Activated T-helper 1 cell treated with anti-CD3 and anti-CD28 coated beads, Interleukin-12 subunit alpha, Interleukin-12 subunit beta, Interleukin-2, Interleukin-4 antibody, amounts not matched to agents 30 ng/mL and 10 ng/mL and 1 ng/mL, durations not matched to agents 14 hours and 24 hours and 36 hours (primary cell): ENCODE measurements at regions not wholly inside any gene's neighbourhood (a gene's known extent, or its start where the extent isn't known, plus 50 kb on each side); places are given as distances from the start of the nearest gene placed in this dataset.
"Not testable (repeated sequence)": the region's sequence is repeated elsewhere in the genome, so short reads cannot be mapped to it uniquely, and the experiment has no call there.

Experiments
- DNase-seq: peaks from one replicate; pipeline ENCODE4 v3.0.0; 2021; ENCODE audit warnings: low spot score
- H3K27ac Mint-ChIP-seq: one replicate; pipeline ENCODE4 v1.8.0; 2021; ENCODE audit warnings: mild to moderate bottlenecking, mixed read lengths
- H3K27me3 Mint-ChIP-seq: one replicate; pipeline ENCODE4 v1.8.0; 2022; ENCODE audit warnings: mild to moderate bottlenecking, moderate library complexity, mixed read lengths; ENCODE audit not compliant: insufficient read depth
- H3K36me3 Mint-ChIP-seq: one replicate; pipeline ENCODE4 v1.8.0; 2021; ENCODE audit warnings: low read depth, mixed read lengths
- H3K4me1 Mint-ChIP-seq: one replicate; pipeline ENCODE4 v1.8.0; 2021; ENCODE audit warnings: low read depth, mixed read lengths
- H3K4me3 Mint-ChIP-seq: one replicate; pipeline ENCODE4 v1.8.0; 2021; ENCODE audit warnings: mild to moderate bottlenecking, moderate library complexity, mixed read lengths
- H3K9me3 Mint-ChIP-seq: one replicate; pipeline ENCODE4 v1.8.0; 2021; ENCODE audit warnings: mixed read lengths
- intact Hi-C: fragments of 100-400 bp; cut with micrococcal nuclease; formaldehyde crosslinking; loops from one replicate; pipeline ENCODE4 v1.15.1; 2024

DNA sequence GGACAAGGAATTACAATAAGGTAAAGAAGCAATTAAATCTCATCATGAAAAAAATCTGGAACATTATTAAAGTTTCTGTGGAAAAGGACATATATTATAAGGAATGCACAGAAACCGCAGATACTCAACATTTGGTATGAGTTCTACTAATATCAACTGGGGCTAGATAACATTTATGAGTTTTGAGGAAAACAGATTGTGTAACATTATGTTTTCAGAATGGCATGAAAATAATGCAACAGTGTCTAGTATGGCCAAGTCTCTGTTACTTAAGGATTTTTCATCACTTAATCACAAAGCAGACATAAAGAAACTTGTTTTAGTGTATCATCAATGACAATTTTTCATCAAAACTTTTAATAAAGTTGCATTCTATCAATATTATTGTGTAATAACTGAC lies 785.0 kb downstream of the GLUD2 start:
- intact Hi-C loops: no loop called here
- no peaks in the 10 kb centered on the region for H3K36me3 Mint-ChIP-seq
- no peak for DNase-seq
- no peaks in the 10 kb centered on the region for H3K27me3 Mint-ChIP-seq
- H3K4me3 Mint-ChIP-seq: no peak overlapping the region
- H3K4me1 Mint-ChIP-seq: no peaks in the 10 kb centered on the region
- no peaks in the 10 kb centered on the region for H3K9me3 Mint-ChIP-seq
- H3K27ac Mint-ChIP-seq: no peak overlapping the region

DNA sequence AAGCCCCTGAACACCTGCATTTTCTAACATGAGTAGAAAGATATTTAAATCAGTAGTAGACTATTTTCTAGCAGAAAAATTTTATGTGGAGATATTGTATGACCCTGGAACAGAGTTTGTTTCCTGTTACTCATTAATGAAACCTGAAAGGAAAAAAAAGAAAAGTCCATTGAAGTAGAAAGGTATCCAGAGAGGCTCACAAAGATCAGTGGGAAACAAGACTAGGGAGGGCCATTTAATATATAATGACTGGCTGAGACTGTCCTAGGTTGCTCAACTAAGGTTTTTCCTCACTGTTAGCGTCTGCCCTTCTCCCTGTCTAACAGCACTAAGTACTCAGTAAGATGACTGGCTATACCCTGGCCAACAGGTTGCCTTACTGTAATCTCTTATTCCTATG lies 788.6 kb downstream of the GLUD2 start:
- Mint-ChIP-seq H3K4me3 (no peak overlapping the region), H3K36me3 (no peaks in the 10 kb centered on the region), H3K27ac (no peak overlapping the region), H3K27me3 (no peaks in the 10 kb centered on the region), H3K9me3 (no peaks in the 10 kb centered on the region), H3K4me1 (no peaks in the 10 kb centered on the region)
- DNase-seq: no peak
- intact Hi-C loops: no loop called here

DNA sequence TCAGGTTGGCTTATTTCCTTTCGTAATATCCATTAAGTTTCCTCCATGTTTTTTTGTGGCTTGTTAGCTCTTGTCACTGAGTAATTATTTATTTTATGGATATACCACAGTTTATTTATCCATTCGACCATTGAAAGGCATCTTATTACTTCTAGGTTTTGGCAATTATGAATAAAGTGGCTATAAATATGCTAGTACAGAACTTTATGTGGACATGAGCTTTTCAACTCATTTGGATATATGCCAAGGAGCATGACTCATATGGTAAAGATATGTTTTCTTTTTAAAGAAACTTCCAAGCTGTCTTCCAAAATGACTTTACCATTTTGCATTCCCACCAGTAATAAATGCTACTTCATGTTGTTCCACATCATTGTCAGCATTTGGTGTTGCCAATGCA lies 803.6 kb downstream of the GLUD2 start:
- no peaks in the 10 kb centered on the region for H3K9me3 Mint-ChIP-seq
- no peak overlapping the region for H3K27ac Mint-ChIP-seq
- no peaks in the 10 kb centered on the region for H3K27me3 Mint-ChIP-seq
- no peaks in the 10 kb centered on the region for H3K4me1 Mint-ChIP-seq
- DNase-seq: no peak
- no peak overlapping the region for H3K4me3 Mint-ChIP-seq
- intact Hi-C loops: no loop called here
- H3K36me3 Mint-ChIP-seq: no peaks in the 10 kb centered on the region

DNA sequence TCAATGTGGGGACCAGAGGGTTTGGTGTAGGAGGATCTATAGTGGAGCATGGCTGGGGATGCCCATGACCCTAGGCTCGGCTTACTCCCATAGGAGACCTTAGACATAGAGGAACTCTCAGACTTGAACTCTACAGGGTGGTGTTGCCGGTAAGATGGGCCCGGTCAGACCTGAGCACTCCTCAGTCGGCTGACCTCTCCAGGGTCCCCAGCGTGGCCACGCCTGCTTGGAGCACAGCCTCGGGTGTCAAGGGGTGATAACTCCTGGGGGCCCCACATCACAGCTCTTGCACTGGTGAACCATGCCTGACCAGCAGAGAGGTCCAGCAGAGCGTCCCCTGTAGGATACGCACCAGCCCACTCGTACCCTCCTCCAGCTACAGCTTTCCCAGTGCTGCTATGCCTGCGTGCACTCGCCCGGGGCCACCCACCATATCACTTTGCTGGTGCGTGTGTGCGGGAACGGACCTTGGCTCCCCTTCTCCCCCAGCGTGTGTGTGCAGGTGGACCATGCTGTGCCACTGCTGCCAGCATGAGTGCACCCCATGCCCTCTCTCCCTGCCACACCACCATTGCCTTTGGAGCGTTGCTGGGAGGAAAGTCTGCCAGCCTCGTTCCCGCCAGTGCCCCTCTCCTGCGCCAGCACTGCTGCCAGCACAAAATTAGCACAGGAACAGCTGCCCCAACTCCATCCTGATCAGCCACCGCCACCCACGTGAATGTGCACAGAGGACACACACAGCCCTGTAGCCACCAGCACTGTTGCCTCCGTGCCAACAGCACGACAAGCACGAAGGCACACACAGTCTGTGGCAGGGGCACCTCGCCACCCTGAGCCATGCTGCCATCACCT lies 806.6 kb downstream of the GLUD2 start:
- no peaks in the 10 kb centered on the region for H3K9me3 Mint-ChIP-seq
- H3K4me1 Mint-ChIP-seq: no peaks in the 10 kb centered on the region
- no peaks in the 10 kb centered on the region for H3K27me3 Mint-ChIP-seq
- H3K4me3 Mint-ChIP-seq: no peak overlapping the region
- H3K27ac Mint-ChIP-seq: no peak overlapping the region
- intact Hi-C loops: no loop called here
- no peaks in the 10 kb centered on the region for H3K36me3 Mint-ChIP-seq
- no peak for DNase-seq

DNA sequence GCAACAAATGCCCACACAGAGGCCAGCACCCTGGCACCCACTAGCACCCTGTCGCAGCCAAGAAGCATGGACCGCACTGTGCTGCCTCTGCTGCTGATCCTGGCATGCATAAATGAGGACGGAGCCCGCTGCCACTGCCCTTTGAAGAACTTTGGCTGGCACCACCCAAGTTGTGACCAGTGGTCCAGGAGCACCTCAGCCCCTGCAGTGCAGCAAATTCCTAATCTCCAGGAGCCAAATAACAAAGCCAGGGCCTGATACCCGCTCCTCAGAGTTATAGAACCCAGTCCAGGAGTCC lies 807.2 kb downstream of the GLUD2 start:
- no peak overlapping the region for H3K27ac Mint-ChIP-seq
- no peaks in the 10 kb centered on the region for H3K27me3 Mint-ChIP-seq
- intact Hi-C loops: no loop called here
- H3K9me3 Mint-ChIP-seq: no peaks in the 10 kb centered on the region
- H3K4me1 Mint-ChIP-seq: no peaks in the 10 kb centered on the region
- no peaks in the 10 kb centered on the region for H3K36me3 Mint-ChIP-seq
- no peak for DNase-seq
- H3K4me3 Mint-ChIP-seq: no peak overlapping the region

DNA sequence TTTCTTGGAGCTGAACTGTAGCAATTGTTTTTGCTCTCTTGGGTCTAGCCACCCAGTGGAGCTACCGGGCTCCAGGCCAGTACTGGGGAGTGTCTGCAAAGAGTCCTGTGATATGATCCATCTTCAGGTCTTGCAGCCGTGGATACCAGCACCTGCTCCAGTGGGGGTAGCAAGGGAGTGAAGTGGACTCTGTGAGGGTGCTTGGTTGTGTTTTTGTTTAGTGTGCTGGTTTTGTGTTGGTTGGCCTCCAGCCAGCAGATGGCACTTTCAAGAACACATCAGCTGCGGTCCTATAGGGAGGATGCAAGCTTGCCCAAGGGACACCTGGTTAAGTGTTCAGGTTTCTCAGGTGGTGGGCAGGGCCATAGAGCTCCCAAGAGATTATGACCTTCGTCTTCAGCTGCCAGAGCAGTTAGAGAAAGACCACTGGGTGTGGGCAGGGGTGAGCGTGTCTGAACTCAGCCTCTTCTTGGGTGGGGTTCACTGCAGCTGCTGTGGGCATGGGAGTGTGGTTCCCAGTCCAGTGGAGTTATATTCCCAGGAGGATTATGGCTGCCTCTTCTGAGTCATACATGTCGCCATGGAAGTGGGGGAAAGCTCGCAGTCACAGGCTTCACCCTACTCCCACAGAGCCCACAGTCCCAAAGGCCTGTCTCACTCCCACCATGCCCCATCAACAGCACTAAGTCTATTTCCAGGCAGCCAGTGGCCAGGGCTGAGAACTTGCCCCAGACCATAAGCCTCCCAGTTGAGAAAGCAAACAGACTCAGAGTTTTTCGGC lies 811.6 kb downstream of the GLUD2 start:
- no peaks in the 10 kb centered on the region for H3K36me3 Mint-ChIP-seq
- intact Hi-C loops: no loop called here
- H3K27ac Mint-ChIP-seq: no peak overlapping the region
- no peaks in the 10 kb centered on the region for H3K27me3 Mint-ChIP-seq
- no peaks in the 10 kb centered on the region for H3K9me3 Mint-ChIP-seq
- H3K4me3 Mint-ChIP-seq: no peak overlapping the region
- DNase-seq: no peak
- no peaks in the 10 kb centered on the region for H3K4me1 Mint-ChIP-seq

DNA sequence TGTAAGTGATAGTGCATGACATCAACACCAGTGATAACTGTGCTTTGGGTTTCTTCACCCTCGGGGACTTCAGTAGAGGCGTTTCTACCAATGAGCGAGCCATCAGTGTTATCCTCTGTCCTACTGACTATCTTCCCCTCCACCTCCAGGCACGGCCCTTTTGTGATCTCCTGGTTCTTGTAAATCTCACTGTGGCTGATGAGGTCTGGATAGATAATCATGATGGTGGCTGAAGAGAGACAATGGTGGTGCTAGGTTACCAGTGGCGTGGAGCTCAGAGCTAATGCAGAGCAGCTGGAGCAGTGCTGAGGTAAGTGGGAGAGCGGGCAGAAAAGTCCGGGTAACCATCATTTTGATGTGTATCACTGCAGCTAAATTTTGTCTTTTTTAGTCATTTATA lies 816.6 kb downstream of the GLUD2 start:
- H3K4me1 Mint-ChIP-seq: no peaks in the 10 kb centered on the region
- H3K4me3 Mint-ChIP-seq: no peak overlapping the region
- H3K9me3 Mint-ChIP-seq: no peaks in the 10 kb centered on the region
- DNase-seq: no peak
- H3K36me3 Mint-ChIP-seq: no peaks in the 10 kb centered on the region
- intact Hi-C loops: no loop called here
- H3K27me3 Mint-ChIP-seq: no peaks in the 10 kb centered on the region
- no peak overlapping the region for H3K27ac Mint-ChIP-seq

DNA sequence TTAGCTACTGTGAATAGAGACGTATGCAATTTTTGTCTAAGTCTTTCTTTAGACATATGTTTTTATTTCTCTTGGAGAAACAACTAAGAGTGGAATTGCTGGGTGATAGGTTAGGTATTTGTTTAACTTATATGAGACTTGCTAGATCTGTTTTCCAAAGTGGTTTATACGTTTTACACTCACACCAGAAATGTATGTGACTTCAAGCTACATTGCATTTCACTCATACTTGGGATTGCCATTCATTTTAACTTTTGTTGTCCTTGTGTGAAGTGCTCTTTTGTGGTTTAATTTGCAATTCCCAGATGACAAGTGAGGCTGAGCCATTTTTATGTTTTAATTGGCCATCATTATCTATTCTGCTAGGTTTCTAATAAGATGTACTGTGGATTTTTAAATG lies 817.2 kb downstream of the GLUD2 start:
- no peak for DNase-seq
- Mint-ChIP-seq H3K27me3 (no peaks in the 10 kb centered on the region), H3K36me3 (no peaks in the 10 kb centered on the region), H3K4me3 (no peak overlapping the region), H3K9me3 (no peaks in the 10 kb centered on the region), H3K4me1 (no peaks in the 10 kb centered on the region), H3K27ac (no peak overlapping the region)
- intact Hi-C loops: no loop called here

DNA sequence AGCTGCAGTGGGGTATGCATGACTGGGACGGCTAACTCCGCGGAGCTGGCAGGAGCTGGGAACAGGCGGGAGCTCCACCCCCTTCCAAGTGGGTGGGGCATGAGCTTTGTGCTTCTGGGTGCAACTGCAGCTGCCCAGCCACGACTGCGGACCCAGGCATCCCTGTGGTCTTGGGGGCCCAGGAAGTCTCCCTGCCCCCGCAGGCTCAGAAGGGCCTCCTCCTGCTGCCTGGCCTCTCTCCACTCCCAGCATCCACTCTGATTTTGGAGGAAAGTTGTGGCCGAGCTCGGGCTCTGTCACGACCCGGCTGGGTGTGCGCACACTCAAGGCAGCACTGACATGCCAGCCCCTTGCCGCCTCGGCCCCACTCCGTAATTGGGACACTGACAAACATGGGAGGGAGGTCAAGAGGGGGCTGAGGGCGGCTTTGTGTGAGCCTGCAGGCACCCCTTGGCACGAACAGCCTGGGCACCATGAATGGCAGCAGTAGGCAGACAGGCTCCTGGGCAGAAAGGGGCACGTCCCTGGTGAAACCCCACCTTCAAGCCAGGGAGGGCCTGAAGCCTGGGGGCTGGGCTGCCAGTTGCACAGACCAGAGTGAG lies 822.6 kb downstream of the GLUD2 start:
- intact Hi-C loops: no loop called here
- Mint-ChIP-seq H3K36me3 (no peaks in the 10 kb centered on the region), H3K4me3 (no peak overlapping the region), H3K9me3 (no peaks in the 10 kb centered on the region), H3K4me1 (no peaks in the 10 kb centered on the region), H3K27ac (no peak overlapping the region), H3K27me3 (no peaks in the 10 kb centered on the region)
- DNase-seq: no peak

DNA sequence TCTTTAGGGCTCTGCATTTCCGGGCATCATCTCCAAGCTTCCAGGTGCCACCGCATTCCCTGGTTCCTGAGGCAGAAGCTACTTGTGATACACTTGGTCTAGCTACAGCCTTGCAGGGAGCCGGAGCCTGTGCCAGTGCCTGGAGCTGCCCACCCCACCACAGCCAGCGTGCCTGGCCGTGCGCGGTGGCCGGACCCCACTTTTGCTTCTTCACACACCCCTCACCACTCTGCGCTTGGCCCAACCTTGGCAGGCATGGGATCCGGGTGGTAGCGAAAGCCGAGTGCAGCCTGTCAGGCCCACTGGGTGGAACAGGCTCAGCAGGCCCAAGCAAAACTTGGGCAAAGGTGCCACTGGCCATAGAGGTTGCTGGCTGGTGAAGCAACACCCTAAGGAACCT lies 823.7 kb downstream of the GLUD2 start:
- Mint-ChIP-seq H3K4me3 (no peak overlapping the region), H3K36me3 (no peaks in the 10 kb centered on the region), H3K27ac (no peak overlapping the region), H3K9me3 (no peaks in the 10 kb centered on the region), H3K4me1 (no peaks in the 10 kb centered on the region), H3K27me3 (no peaks in the 10 kb centered on the region)
- intact Hi-C loops: no loop called here
- no peak for DNase-seq

DNA sequence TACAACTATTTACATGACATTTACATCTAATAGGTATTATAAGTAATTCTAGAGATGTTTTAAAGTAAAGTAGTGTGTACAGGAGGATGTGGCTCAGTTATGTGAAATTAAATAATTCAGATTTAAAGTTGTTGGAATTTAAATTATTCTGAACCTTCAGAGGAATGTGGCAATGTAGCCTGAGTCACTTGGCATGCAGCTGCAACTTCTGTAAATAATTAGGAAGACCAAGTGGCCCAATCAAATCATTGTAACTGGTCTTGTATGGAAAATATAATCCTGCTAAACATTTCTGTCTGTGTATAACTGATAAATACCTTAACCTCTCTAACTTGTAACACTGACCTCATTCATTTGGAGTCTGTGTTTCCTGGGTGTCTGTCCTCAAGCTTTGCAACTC lies 828.9 kb downstream of the GLUD2 start:
- Mint-ChIP-seq H3K36me3 (no peaks in the 10 kb centered on the region), H3K4me3 (no peak overlapping the region)
- intact Hi-C loops: no loop called here

DNA sequence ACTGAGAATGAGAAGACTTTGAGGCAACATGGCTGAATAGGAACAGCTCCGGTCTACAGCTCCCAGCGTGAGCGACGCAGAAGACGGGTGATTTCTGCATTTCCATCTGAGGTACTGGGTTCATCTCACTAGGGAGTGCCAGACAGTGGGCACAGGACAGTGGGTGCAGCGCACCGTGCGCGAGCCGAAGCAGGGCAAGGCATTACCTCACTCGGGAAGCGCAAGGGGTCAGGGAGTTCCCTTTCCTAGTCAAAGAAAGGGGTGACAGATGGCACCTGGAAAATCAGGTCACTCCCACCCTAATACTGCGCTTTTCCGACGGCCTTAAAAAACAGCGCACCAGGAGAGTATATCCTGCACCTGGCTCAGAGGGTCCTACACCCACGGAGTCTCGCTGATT lies 829.9 kb downstream of the GLUD2 start:
- intact Hi-C loops, H3K27ac Mint-ChIP-seq, H3K4me3 Mint-ChIP-seq, H3K27me3 Mint-ChIP-seq, H3K9me3 Mint-ChIP-seq, H3K36me3 Mint-ChIP-seq, H3K4me1 Mint-ChIP-seq, DNase-seq: not testable (repeated sequence)

More for the DNA sequence above, 828.9 kb downstream of the GLUD2 start:
- Mint-ChIP-seq H3K27ac (no peak overlapping the region), H3K9me3 (no peaks in the 10 kb centered on the region), H3K4me1 (no peaks in the 10 kb centered on the region), H3K27me3 (no peaks in the 10 kb centered on the region)
- no peak for DNase-seq

DNA sequence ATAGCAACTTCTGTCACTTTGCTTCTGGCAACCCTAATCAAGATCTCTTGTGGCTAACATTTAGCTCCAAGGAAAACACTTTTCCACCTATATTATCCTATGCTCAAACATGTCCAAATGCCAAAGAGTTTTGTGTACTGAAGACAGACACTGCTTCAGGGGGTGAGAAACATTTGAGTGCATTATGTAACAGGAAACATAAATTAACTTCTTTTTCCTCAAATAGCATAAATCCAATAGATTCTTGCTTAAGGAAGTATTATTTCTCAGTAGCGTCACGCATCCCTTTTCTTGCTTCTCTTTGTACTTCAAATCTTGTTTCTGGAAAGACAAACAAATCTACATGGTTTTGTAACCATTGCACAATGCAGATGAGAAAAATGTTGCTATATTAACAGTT lies 839.1 kb downstream of the GLUD2 start:
- H3K27ac Mint-ChIP-seq: no peak overlapping the region
- H3K9me3 Mint-ChIP-seq: no peaks in the 10 kb centered on the region
- no peaks in the 10 kb centered on the region for H3K27me3 Mint-ChIP-seq
- H3K36me3 Mint-ChIP-seq: no peaks in the 10 kb centered on the region
- intact Hi-C loops: no loop called here
- no peak overlapping the region for H3K4me3 Mint-ChIP-seq
- no peaks in the 10 kb centered on the region for H3K4me1 Mint-ChIP-seq
- no peak for DNase-seq
